Esophagus squamous epithelium (tissue), 4 donors: ENCODE measurements at regions not wholly inside any gene's neighbourhood (a gene's known extent, or its start where the extent isn't known, plus 50 kb on each side); places are given as distances from the start of the nearest gene placed in this dataset.

Experiments
- POLR2A ChIP-seq, 4 donors: fragments of 450-650 bp; IDR thresholded peaks; one replicate each; pipeline ENCODE4 v1.6.1; 2017; ENCODE audit warnings: antibody characterized with exemption in 4 of 4, mild to moderate bottlenecking in 4 of 4, moderate library complexity in 3 of 4
- TF ChIP-seq, protein P1 (sequence below), 6 experiments: fragments of 450-650 bp in 4 of 6; fragments of 200-600 bp in 2 of 6; sonication (generic) in 2 of 6; IDR thresholded peaks; one replicate each; pipeline ENCODE4 v1.5.1; 2016 to 2019; ENCODE audit warnings: antibody characterized with exemption in 6 of 6, mild to moderate bottlenecking in 4 of 6, moderate library complexity in 4 of 6

DNA sequence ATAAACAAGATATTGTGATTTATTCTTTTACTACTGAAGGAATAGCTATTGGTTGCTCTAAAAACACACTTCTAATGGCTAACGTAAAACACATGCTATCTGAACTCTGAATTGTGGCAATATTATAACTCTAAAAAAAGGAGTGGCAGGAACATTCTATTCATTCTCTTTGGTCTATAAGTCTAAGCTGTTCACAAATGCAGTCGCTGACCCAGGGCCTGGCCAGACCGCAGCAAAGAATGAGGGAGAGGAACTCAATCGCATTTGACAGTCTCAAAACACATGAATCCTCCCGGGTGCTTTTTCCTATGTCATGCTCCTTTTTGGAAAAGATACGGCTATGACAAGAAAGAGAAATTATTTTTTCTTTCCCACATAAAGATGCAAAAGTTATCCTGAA, 651.6 kb upstream of the PITX2 start:
- TF ChIP-seq, protein P1, sequence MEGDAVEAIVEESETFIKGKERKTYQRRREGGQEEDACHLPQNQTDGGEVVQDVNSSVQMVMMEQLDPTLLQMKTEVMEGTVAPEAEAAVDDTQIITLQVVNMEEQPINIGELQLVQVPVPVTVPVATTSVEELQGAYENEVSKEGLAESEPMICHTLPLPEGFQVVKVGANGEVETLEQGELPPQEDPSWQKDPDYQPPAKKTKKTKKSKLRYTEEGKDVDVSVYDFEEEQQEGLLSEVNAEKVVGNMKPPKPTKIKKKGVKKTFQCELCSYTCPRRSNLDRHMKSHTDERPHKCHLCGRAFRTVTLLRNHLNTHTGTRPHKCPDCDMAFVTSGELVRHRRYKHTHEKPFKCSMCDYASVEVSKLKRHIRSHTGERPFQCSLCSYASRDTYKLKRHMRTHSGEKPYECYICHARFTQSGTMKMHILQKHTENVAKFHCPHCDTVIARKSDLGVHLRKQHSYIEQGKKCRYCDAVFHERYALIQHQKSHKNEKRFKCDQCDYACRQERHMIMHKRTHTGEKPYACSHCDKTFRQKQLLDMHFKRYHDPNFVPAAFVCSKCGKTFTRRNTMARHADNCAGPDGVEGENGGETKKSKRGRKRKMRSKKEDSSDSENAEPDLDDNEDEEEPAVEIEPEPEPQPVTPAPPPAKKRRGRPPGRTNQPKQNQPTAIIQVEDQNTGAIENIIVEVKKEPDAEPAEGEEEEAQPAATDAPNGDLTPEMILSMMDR (IDR thresholded peaks at IDR 0.05) = no peak
- no peak for TF ChIP-seq POLR2A (IDR thresholded peaks at IDR 0.05)
